Neural progenitor cell (in vitro differentiated cells): ENCODE measurements at regions not wholly inside any gene's neighbourhood (a gene's known extent, or its start where the extent isn't known, plus 50 kb on each side); places are given as distances from the start of the nearest gene placed in this dataset.

ENCODE experiments used
- EZH2 ChIP-seq: fragments of 200-600 bp; sonication (generic); IDR thresholded peaks from 2 replicates; pipeline ENCODE4 v1.6.1; 2017; ENCODE audit warnings: antibody characterized with exemption, mild to moderate bottlenecking, moderate library complexity
- EZH2phosphoT487 ChIP-seq: fragments of 200-600 bp; sonication (generic); IDR thresholded peaks from 2 replicates; pipeline ENCODE4 v1.6.1; 2017; ENCODE audit warnings: antibody characterized with exemption
- TF ChIP-seq, protein P1 (sequence below): fragments of 200-600 bp; sonication (generic); IDR thresholded peaks from 2 replicates; pipeline ENCODE4 v1.5.1; 2017; ENCODE audit warnings: antibody characterized with exemption, mild to moderate bottlenecking

- TF ChIP-seq EZH2 (no peak), EZH2phosphoT487 (no peak)
- TF ChIP-seq, protein P1, sequence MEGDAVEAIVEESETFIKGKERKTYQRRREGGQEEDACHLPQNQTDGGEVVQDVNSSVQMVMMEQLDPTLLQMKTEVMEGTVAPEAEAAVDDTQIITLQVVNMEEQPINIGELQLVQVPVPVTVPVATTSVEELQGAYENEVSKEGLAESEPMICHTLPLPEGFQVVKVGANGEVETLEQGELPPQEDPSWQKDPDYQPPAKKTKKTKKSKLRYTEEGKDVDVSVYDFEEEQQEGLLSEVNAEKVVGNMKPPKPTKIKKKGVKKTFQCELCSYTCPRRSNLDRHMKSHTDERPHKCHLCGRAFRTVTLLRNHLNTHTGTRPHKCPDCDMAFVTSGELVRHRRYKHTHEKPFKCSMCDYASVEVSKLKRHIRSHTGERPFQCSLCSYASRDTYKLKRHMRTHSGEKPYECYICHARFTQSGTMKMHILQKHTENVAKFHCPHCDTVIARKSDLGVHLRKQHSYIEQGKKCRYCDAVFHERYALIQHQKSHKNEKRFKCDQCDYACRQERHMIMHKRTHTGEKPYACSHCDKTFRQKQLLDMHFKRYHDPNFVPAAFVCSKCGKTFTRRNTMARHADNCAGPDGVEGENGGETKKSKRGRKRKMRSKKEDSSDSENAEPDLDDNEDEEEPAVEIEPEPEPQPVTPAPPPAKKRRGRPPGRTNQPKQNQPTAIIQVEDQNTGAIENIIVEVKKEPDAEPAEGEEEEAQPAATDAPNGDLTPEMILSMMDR: no peak
These were observed 866.3 kb downstream of the CCSER2 start for GRCh38 chr10:85194706-85195105.
